ENCODE measurements at regions not wholly inside any gene's neighbourhood (a gene's known extent, or its start where the extent isn't known, plus 50 kb on each side); places are given as distances from the start of the nearest gene placed in this dataset.

GRCh38 chr6:100944644-100945043, 63.5 kb upstream of the ASCC3 start:
- POLR2A ChIA-PET: no interaction called here
- CTCF ChIA-PET: no interaction called here
- H3K27ac ChIP-seq (ENCODE audit: low read length): no peak overlapping the region
- DNase-seq (no peak), ATAC-seq (replicated peaks in 1 of 4) (no peak)
- no peaks in the 10 kb centered on the region for H3K36me3 ChIP-seq (ENCODE audit: control insufficient read depth in 2 of 2, extremely low read depth in 1 of 2, insufficient read depth in 1 of 2, low read length in 1 of 2)
- Mint-ChIP-seq H3K4me1 (no peaks in the 10 kb centered on the region), H3K27ac (no peak overlapping the region), H3K9me3 (peaks cover 3 to 26% (median 7%) of the 10 kb centered on the region in 3 donors), H3K4me3 (no peak overlapping the region), H3K27me3 (peaks cover 5 to 12% of the 10 kb centered on the region in 2 donors), H3K36me3 (no peaks in the 10 kb centered on the region)
- no peaks in the 10 kb centered on the region for H3K4me1 ChIP-seq (ENCODE audit: control insufficient read depth in 1 of 2, extremely low read depth in 1 of 2, insufficient read depth in 2 of 2, low read length in 2 of 2)
- no peak overlapping the region for H3K4me3 ChIP-seq (ENCODE audit: control insufficient read depth in 1 of 2, extremely low read depth in 1 of 2, low read length in 1 of 2)
- no peaks in the 10 kb centered on the region for H3K9me3 ChIP-seq
- 58% methylated on average over 4 of the region's 4 CpGs for WGBS (ENCODE audit: insufficient coverage)
- H3K27me3 ChIP-seq (replicated peaks in 1 of 2; ENCODE audit: control insufficient read depth in 2 of 2, extremely low read depth in 1 of 2, insufficient read depth in 2 of 2, low read length in 1 of 2): peaks cover 0 to 6% of the 10 kb centered on the region in 2 experiments

DNA sequence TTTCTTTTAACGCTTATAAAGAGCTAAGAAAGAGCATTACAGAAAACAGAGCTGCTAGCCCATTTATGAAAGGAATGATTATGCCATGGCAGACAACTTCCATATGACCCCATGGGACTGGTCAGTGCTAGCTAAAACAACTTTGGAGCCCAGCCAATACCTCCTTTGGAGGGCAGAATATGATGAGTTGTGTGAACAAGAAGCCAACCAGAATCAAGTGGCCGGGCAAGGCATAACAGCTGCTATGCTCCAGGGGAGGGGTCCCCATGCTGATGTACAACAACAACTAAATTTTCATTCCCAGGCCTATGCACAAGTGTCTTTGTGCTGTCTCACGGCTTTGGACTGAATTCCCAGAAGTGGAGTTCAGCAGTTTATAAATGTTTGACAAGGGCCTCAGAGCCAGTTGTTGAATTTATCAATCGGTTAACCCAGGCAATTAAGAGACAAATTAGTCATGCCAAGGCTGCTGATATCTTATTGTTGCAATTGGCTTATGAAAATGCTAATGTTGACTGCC, 65.0 kb upstream of the ASCC3 start:
- Histone ChIP-seq H3K9me3 (no peaks in the 10 kb centered on the region), H3K27me3 (replicated peaks in 1 of 2; ENCODE audit: control insufficient read depth in 2 of 2, extremely low read depth in 1 of 2, insufficient read depth in 2 of 2, low read length in 1 of 2) (peaks cover 0 to 6% of the 10 kb centered on the region in 2 experiments), H3K4me1 (ENCODE audit: control insufficient read depth in 1 of 2, extremely low read depth in 1 of 2, insufficient read depth in 2 of 2, low read length in 2 of 2) (no peaks in the 10 kb centered on the region), H3K36me3 (ENCODE audit: control insufficient read depth in 2 of 2, extremely low read depth in 1 of 2, insufficient read depth in 1 of 2, low read length in 1 of 2) (no peaks in the 10 kb centered on the region), H3K4me3 (ENCODE audit: control insufficient read depth in 1 of 2, extremely low read depth in 1 of 2, low read length in 1 of 2) (no peak overlapping the region), H3K27ac (ENCODE audit: low read length) (no peak overlapping the region)
- POLR2A ChIA-PET: no interaction called here
- H3K4me1 Mint-ChIP-seq: no peaks in the 10 kb centered on the region
- DNase-seq (no peak), ATAC-seq (replicated peaks in 1 of 4) (no peak)
- no peak overlapping the region for H3K4me3 Mint-ChIP-seq
- H3K9me3 Mint-ChIP-seq: peaks cover 3 to 21% (median 7%) of the 10 kb centered on the region in 3 donors
- H3K36me3 Mint-ChIP-seq: no peaks in the 10 kb centered on the region
- H3K27me3 Mint-ChIP-seq: peaks cover 7 to 14% of the 10 kb centered on the region in 2 donors
- H3K27ac Mint-ChIP-seq: no peak overlapping the region
- CTCF ChIA-PET: no interaction called here
- 90% methylated on average over 2 of the region's 4 CpGs for WGBS (ENCODE audit: insufficient coverage)

DNA sequence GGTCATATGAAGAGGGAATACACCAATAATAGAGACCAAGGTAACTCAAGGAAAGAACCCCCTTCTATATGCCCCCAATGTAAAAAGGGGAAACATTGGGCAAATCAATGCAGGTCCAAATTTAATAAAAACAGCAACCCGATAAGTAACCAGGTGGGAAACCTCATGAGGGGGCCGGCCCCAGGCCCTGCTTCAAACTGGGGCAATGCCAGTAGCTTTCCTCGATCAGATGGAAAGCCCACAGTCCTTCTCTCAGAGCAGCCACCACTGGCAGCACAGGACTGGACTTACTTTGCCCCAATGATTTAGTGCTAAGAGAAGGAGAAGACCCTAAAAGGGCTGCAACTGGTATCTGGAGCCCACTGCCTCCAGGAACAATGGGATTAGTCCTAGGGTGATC, 65.6 kb upstream of the ASCC3 start:
- Histone ChIP-seq H3K4me1 (ENCODE audit: control insufficient read depth in 1 of 2, extremely low read depth in 1 of 2, insufficient read depth in 2 of 2, low read length in 2 of 2) (no peaks in the 10 kb centered on the region), H3K27ac (ENCODE audit: low read length) (no peak overlapping the region), H3K36me3 (ENCODE audit: control insufficient read depth in 2 of 2, extremely low read depth in 1 of 2, insufficient read depth in 1 of 2, low read length in 1 of 2) (no peaks in the 10 kb centered on the region), H3K27me3 (replicated peaks in 1 of 2; ENCODE audit: control insufficient read depth in 2 of 2, extremely low read depth in 1 of 2, insufficient read depth in 2 of 2, low read length in 1 of 2) (peaks cover 0 to 6% of the 10 kb centered on the region in 2 experiments), H3K9me3 (no peaks in the 10 kb centered on the region), H3K4me3 (ENCODE audit: control insufficient read depth in 1 of 2, extremely low read depth in 1 of 2, low read length in 1 of 2) (no peak overlapping the region)
- Mint-ChIP-seq H3K9me3 (peaks cover 3 to 20% (median 7%) of the 10 kb centered on the region in 3 donors), H3K27ac (no peak overlapping the region), H3K4me1 (no peaks in the 10 kb centered on the region), H3K4me3 (no peak overlapping the region), H3K36me3 (no peaks in the 10 kb centered on the region), H3K27me3 (peaks cover 7 to 17% of the 10 kb centered on the region in 2 donors)
- CTCF ChIA-PET: no interaction called here
- POLR2A ChIA-PET: no interaction called here
- DNase-seq (no peak), ATAC-seq (replicated peaks in 1 of 4) (no peak)
- no CpG with 5 or more reads among the region's 3 CpGs for WGBS (ENCODE audit: insufficient coverage)

DNA sequence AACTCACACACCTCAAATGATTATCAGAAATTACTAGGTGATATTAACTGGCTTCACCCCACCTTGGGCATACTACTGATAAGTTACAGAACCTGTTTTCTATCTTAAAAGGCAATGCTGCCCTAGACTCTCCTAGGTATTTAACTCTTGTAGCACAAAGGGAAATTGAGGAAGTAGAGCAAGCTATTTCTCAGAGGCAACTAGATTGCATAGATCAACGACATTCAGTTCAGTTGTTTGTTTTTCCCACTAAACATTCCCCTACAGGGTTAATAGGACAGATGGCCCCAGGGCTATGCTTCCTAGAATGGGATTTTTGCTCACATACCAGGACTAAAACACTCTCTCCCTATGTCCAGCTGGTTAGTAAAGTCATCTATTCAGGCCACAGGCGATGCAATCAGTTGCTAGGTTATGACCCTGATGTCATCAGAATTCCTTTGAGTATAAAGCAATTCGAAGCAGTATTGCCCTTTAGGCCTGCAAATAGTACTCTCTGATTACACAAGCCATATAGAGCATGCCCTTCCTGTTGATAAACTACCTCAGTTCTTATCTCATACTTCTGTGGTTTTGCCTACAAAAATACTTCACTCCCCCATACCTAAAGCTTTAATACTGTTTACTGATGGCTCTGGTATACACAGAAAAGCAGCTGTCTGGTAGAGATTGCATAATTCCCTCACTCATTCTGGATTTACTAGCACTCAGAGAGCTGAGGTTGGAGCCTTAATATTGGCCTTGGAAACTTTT, 67.4 kb upstream of the ASCC3 start:
- H3K36me3 ChIP-seq (ENCODE audit: control insufficient read depth in 2 of 2, extremely low read depth in 1 of 2, insufficient read depth in 1 of 2, low read length in 1 of 2): no peaks in the 10 kb centered on the region
- H3K27ac Mint-ChIP-seq: no peak overlapping the region
- H3K9me3 ChIP-seq: no peaks in the 10 kb centered on the region
- 39% methylated on average over 2 of the region's 3 CpGs for WGBS (ENCODE audit: insufficient coverage)
- H3K4me1 Mint-ChIP-seq: no peaks in the 10 kb centered on the region
- H3K4me3 ChIP-seq (ENCODE audit: control insufficient read depth in 1 of 2, extremely low read depth in 1 of 2, low read length in 1 of 2): no peak overlapping the region
- POLR2A ChIA-PET: no interaction called here
- H3K36me3 Mint-ChIP-seq: no peaks in the 10 kb centered on the region
- DNase-seq (no peak), ATAC-seq (replicated peaks in 1 of 4) (no peak)
- no peak overlapping the region for H3K27ac ChIP-seq (ENCODE audit: low read length)
- H3K4me1 ChIP-seq (ENCODE audit: control insufficient read depth in 1 of 2, extremely low read depth in 1 of 2, insufficient read depth in 2 of 2, low read length in 2 of 2): no peaks in the 10 kb centered on the region
- H3K9me3 Mint-ChIP-seq: peaks cover 3 to 20% (median 7%) of the 10 kb centered on the region in 3 donors
- no peak overlapping the region for H3K4me3 Mint-ChIP-seq
- peaks cover 7 to 17% of the 10 kb centered on the region in 2 donors for H3K27me3 Mint-ChIP-seq
- CTCF ChIA-PET: no interaction called here
- H3K27me3 ChIP-seq (replicated peaks in 1 of 2; ENCODE audit: control insufficient read depth in 2 of 2, extremely low read depth in 1 of 2, insufficient read depth in 2 of 2, low read length in 1 of 2): peaks cover 0 to 6% of the 10 kb centered on the region in 2 experiments

GRCh38 chr6:100952006-100952405, 70.9 kb upstream of the ASCC3 start:
- Mint-ChIP-seq H3K36me3 (no peaks in the 10 kb centered on the region), H3K27ac (no peak overlapping the region), H3K27me3 (peaks cover 3 to 5% of the 10 kb centered on the region in 2 donors), H3K9me3 (peaks cover 3 to 19% (median 7%) of the 10 kb centered on the region in 3 donors), H3K4me3 (no peak overlapping the region), H3K4me1 (no peaks in the 10 kb centered on the region)
- Histone ChIP-seq H3K9me3 (no peaks in the 10 kb centered on the region), H3K27ac (ENCODE audit: low read length) (no peak overlapping the region), H3K36me3 (ENCODE audit: control insufficient read depth in 2 of 2, extremely low read depth in 1 of 2, insufficient read depth in 1 of 2, low read length in 1 of 2) (no peaks in the 10 kb centered on the region), H3K4me3 (ENCODE audit: control insufficient read depth in 1 of 2, extremely low read depth in 1 of 2, low read length in 1 of 2) (no peak overlapping the region), H3K4me1 (ENCODE audit: control insufficient read depth in 1 of 2, extremely low read depth in 1 of 2, insufficient read depth in 2 of 2, low read length in 2 of 2) (no peaks in the 10 kb centered on the region), H3K27me3 (replicated peaks in 1 of 2; ENCODE audit: control insufficient read depth in 2 of 2, extremely low read depth in 1 of 2, insufficient read depth in 2 of 2, low read length in 1 of 2) (no peaks in the 10 kb centered on the region)
- CTCF ChIA-PET: no interaction called here
- no peak for ATAC-seq (replicated peaks in 1 of 4)
- WGBS (ENCODE audit: insufficient coverage): 75% methylated on average over 7 of the region's 9 CpGs
- POLR2A ChIA-PET: no interaction called here
- DNase-seq: no peak

- no peak overlapping the region for H3K4me3 ChIP-seq (ENCODE audit: control insufficient read depth in 1 of 2, extremely low read depth in 1 of 2, low read length in 1 of 2)
- H3K27ac Mint-ChIP-seq: no peak overlapping the region
- H3K36me3 ChIP-seq (ENCODE audit: control insufficient read depth in 2 of 2, extremely low read depth in 1 of 2, insufficient read depth in 1 of 2, low read length in 1 of 2): no peaks in the 10 kb centered on the region
- ChIA-PET CTCF (no interaction called here), POLR2A (no interaction called here)
- no peaks in the 10 kb centered on the region for H3K27me3 ChIP-seq (replicated peaks in 1 of 2; ENCODE audit: control insufficient read depth in 2 of 2, extremely low read depth in 1 of 2, insufficient read depth in 2 of 2, low read length in 1 of 2)
- H3K27ac ChIP-seq (ENCODE audit: low read length): no peak overlapping the region
- H3K4me3 Mint-ChIP-seq: no peak overlapping the region
- DNase-seq (no peak), ATAC-seq (replicated peaks in 1 of 4) (no peak)
- no peaks in the 10 kb centered on the region for H3K9me3 ChIP-seq
- WGBS (ENCODE audit: insufficient coverage): no CpG with 5 or more reads among the region's 3 CpGs
- no peaks in the 10 kb centered on the region for H3K36me3 Mint-ChIP-seq
- H3K27me3 Mint-ChIP-seq: peaks cover 2 to 3% of the 10 kb centered on the region in 2 donors
- no peaks in the 10 kb centered on the region for H3K9me3 Mint-ChIP-seq
- no peaks in the 10 kb centered on the region for H3K4me1 ChIP-seq (ENCODE audit: control insufficient read depth in 1 of 2, extremely low read depth in 1 of 2, insufficient read depth in 2 of 2, low read length in 2 of 2)
- no peaks in the 10 kb centered on the region for H3K4me1 Mint-ChIP-seq
Observed at GRCh38 chr6:100959280-100959679, 78.2 kb upstream of the ASCC3 start.

Measured in T-cell (primary cell).